Kidney epithelial cell (primary cell): ENCODE measurements at regions not wholly inside any gene's neighbourhood (a gene's known extent, or its start where the extent isn't known, plus 50 kb on each side); places are given as distances from the start of the nearest gene placed in this dataset.

Source experiments
- DNase-seq: peaks from one replicate; pipeline ENCODE4 v3.0.0-alpha.2; 2010; ENCODE audit warnings: low read depth
- H3K27me3 ChIP-seq: 2 replicates; pipeline ENCODE4 v1.6.0; 2011; ENCODE audit warnings: low read length; ENCODE audit not compliant: control insufficient read depth, insufficient read depth
- H3K36me3 ChIP-seq: 2 replicates; pipeline ENCODE4 v1.5.1; 2011; ENCODE audit warnings: low read length; ENCODE audit not compliant: control insufficient read depth, insufficient read depth
- H3K4me3 ChIP-seq: 2 replicates; pipeline ENCODE4 v1.5.1; 2011; ENCODE audit warnings: low read depth, mild to moderate bottlenecking, control low read depth, low read length
- TF ChIP-seq, protein P1 (sequence below): IDR thresholded peaks from 2 replicates; pipeline ENCODE4 v1.5.1; 2011; ENCODE audit warnings: mild to moderate bottlenecking, moderate library complexity, low read length, control low read depth, inconsistent platforms; ENCODE audit not compliant: insufficient read depth, poor library complexity, severe bottlenecking

DNA sequence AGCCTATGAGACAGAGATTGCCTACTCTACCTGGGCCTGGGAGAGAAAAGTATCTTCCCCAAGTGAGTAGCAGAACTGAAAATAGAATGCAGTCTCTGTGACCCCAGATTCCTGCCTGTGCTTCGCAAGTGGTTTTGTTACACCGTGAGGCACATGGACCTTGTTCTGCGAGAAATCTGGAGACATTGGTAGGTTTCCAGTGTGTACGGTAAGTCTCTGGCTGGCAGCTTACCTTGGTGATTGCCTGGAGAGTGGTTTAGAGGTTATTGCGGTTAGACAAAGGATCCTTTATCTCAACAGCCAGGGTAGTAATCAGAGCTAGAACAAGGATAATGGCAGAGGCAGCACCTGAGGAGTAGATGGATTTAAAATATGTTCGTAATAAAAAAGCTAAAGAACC lies 606.0 kb upstream of the GCFC2 start:
- H3K27me3 ChIP-seq: no peaks in the 10 kb centered on the region
- TF ChIP-seq, protein P1, sequence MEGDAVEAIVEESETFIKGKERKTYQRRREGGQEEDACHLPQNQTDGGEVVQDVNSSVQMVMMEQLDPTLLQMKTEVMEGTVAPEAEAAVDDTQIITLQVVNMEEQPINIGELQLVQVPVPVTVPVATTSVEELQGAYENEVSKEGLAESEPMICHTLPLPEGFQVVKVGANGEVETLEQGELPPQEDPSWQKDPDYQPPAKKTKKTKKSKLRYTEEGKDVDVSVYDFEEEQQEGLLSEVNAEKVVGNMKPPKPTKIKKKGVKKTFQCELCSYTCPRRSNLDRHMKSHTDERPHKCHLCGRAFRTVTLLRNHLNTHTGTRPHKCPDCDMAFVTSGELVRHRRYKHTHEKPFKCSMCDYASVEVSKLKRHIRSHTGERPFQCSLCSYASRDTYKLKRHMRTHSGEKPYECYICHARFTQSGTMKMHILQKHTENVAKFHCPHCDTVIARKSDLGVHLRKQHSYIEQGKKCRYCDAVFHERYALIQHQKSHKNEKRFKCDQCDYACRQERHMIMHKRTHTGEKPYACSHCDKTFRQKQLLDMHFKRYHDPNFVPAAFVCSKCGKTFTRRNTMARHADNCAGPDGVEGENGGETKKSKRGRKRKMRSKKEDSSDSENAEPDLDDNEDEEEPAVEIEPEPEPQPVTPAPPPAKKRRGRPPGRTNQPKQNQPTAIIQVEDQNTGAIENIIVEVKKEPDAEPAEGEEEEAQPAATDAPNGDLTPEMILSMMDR: no peak
- no peak overlapping the region for H3K4me3 ChIP-seq
- no peak for DNase-seq
- no peaks in the 10 kb centered on the region for H3K36me3 ChIP-seq

DNA sequence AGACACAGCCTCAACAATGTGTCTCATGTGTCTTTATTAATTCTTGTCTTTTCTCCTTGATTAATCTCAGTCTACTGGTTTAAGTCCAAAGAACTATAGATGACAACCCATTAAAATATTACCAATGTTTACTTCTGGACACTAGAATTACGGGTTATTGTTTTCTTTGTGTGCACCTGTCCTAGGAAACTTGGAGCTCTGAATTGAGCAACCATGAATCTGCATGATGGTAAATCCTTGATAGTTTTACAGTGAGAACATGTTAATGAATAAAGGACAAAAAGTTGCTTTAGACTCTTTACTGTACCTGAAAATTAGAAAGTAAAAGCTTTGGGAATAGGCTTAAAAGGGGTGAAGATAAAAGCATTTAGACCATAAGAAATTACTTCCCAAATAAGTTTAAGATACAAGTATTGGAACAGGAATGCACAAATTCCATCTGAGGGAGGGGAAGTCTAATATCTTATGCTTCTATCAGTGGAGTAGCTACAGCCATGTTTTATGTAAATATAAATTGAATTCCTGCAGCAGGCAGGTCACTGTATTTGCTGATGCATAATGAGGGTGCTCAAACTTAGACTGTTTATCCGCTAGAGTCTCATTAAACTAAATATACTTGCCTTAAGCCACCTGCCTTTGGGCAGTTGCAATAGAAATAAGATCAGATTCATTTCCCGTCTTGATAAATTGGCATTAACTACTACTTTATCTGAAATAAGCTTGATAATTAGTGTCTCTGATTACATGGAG lies 603.7 kb upstream of the GCFC2 start:
- no peaks in the 10 kb centered on the region for H3K27me3 ChIP-seq
- TF ChIP-seq, protein P1: no peak
- no peak overlapping the region for H3K4me3 ChIP-seq
- H3K36me3 ChIP-seq: no peaks in the 10 kb centered on the region
- no peak for DNase-seq

DNA sequence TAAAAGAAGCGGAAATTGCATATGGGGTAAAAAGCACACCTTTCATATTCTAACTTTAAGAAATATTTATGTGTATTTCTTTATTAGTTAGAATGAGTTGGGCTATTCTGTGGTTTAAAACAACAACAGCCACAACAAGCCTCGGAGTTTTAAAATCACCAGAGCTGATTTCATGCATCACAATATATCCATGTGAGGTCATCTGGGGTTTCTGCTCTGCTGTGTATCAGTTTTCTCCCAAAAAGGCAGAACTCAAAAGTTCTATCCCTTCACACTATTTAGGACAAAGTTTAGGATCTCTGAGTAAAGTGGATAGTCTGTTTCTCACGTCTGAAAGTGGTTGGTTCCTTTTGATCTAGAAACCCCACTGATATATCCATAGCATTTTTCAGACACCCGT lies 601.5 kb upstream of the GCFC2 start:
- Histone ChIP-seq H3K27me3 (no peaks in the 10 kb centered on the region), H3K36me3 (no peaks in the 10 kb centered on the region), H3K4me3 (no peak overlapping the region)
- TF ChIP-seq, protein P1: no peak
- no peak for DNase-seq

DNA sequence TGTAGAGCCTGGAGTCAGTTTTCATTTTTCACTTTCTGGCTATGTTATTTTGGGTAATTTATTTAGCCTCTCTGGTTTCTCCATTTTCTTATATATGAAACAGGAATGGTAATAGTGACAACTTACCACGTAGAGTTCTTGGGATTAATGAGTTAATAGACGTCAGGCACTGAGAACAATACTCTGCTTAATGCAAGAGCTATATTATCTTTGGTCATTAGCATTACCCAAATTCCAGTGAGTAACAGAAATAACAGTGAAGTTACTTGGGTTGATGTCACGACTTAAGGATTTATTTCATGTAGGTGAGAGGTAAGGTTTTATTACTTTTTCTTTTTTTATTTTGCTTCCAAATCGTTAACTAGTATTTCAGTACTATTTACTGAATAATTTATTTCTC lies 601.0 kb upstream of the GCFC2 start:
- no peak for DNase-seq
- Histone ChIP-seq H3K36me3 (no peaks in the 10 kb centered on the region), H3K27me3 (no peaks in the 10 kb centered on the region), H3K4me3 (no peak overlapping the region)
- TF ChIP-seq, protein P1: no peak

DNA sequence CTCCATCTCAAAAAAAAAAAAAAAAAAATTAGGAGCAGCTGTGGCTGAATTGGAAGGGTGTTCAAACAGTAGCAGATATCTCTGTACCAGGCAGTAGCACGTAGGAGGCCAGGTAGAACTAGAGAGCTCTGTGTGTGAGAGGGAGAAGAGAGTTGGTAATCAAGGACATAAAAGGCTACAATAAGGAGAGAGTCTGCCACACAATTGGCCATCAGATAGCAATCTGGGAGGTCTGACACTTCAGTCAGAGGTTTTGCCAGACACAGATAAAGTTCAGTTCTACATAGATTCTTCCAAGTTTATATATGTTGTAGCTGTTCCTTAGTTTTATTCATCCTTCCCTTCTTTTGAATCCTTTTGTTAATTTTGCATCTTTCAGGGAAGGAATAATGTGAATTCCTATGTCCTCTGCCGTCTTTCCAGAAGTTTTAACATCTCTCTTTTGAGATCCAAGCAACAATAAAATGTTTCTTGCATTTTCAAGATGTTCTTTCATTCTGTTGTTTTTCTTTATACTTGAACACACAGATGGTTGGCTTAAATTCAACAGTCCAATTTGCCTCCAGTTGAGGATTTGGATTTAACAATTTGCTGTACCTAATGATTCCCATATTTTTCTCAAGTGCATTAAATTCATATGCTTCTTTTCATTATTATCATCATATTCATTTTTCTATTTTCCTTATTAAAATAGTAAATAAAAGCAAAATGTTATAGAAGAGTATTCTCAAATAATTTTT lies 600.3 kb upstream of the GCFC2 start:
- H3K27me3 ChIP-seq: no peaks in the 10 kb centered on the region
- no peak for DNase-seq
- TF ChIP-seq, protein P1: no peak
- no peaks in the 10 kb centered on the region for H3K36me3 ChIP-seq
- no peak overlapping the region for H3K4me3 ChIP-seq
